HL-60 (cell line): ENCODE measurements at regions not wholly inside any gene's neighbourhood (a gene's known extent, or its start where the extent isn't known, plus 50 kb on each side); places are given as distances from the start of the nearest gene placed in this dataset.

Source experiments
- DNase-seq, 2 experiments: peaks; one replicate each; pipeline ENCODE4 v3.0.0-alpha.2; 2010 to 2020; ENCODE audit warnings: low read depth in 1 of 2, low spot score in 1 of 2
- H3K27ac ChIP-seq: fragments of 250-450 bp; sonication (Bioruptor Pico); replicated peaks from 2 replicates; pipeline ENCODE4 v1.5.1; 2020; ENCODE audit warnings: mild to moderate bottlenecking, moderate library complexity
- H3K27me3 ChIP-seq: fragments of 250-450 bp; sonication (Bioruptor Pico); 2 replicates; pipeline ENCODE4 v1.5.1; 2021; ENCODE audit warnings: mild to moderate bottlenecking, moderate library complexity; ENCODE audit not compliant: insufficient read depth, poor library complexity, severe bottlenecking
- H3K4me3 ChIP-seq: replicated peaks from 2 replicates; pipeline ENCODE4 v1.5.1; 2011; ENCODE audit warnings: mild to moderate bottlenecking, control low read depth, low read length; ENCODE audit not compliant: insufficient read depth
- GABPA ChIP-seq: IDR thresholded peaks from 2 replicates; pipeline ENCODE4 v1.6.1; 2012; ENCODE audit warnings: low read depth
- POLR2AphosphoS5 ChIP-seq: IDR thresholded peaks from 2 replicates; pipeline ENCODE4 v1.6.1; 2012; ENCODE audit warnings: low read depth
- REST ChIP-seq: IDR thresholded peaks from 2 replicates; pipeline ENCODE4 v1.6.1; 2012; ENCODE audit warnings: low read depth; ENCODE audit not compliant: insufficient replicate concordance
- SPI1 ChIP-seq: IDR thresholded peaks from 2 replicates; pipeline ENCODE4 v1.6.1; 2012; ENCODE audit warnings: low read depth, mild to moderate bottlenecking, borderline replicate concordance
- TF ChIP-seq, protein P1 (sequence below): IDR thresholded peaks from one replicate; pipeline ENCODE4 v1.5.1; 2011; ENCODE audit warnings: low read length, control low read depth, inconsistent platforms; ENCODE audit not compliant: insufficient read depth

- Histone ChIP-seq H3K27ac (no peak overlapping the region), H3K27me3 (no peaks in the 10 kb centered on the region), H3K4me3 (no peak overlapping the region)
- TF ChIP-seq, protein P1, sequence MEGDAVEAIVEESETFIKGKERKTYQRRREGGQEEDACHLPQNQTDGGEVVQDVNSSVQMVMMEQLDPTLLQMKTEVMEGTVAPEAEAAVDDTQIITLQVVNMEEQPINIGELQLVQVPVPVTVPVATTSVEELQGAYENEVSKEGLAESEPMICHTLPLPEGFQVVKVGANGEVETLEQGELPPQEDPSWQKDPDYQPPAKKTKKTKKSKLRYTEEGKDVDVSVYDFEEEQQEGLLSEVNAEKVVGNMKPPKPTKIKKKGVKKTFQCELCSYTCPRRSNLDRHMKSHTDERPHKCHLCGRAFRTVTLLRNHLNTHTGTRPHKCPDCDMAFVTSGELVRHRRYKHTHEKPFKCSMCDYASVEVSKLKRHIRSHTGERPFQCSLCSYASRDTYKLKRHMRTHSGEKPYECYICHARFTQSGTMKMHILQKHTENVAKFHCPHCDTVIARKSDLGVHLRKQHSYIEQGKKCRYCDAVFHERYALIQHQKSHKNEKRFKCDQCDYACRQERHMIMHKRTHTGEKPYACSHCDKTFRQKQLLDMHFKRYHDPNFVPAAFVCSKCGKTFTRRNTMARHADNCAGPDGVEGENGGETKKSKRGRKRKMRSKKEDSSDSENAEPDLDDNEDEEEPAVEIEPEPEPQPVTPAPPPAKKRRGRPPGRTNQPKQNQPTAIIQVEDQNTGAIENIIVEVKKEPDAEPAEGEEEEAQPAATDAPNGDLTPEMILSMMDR, result no peak
- TF ChIP-seq REST, result no peak
- TF ChIP-seq POLR2AphosphoS5, result no peak
- TF ChIP-seq SPI1, result no peak
- TF ChIP-seq GABPA, result no peak
- DNase-seq, result no peak
Observed at GRCh38 chr13:54989418-54989817, 1960.8 kb downstream of the OLFM4 start.

DNA sequence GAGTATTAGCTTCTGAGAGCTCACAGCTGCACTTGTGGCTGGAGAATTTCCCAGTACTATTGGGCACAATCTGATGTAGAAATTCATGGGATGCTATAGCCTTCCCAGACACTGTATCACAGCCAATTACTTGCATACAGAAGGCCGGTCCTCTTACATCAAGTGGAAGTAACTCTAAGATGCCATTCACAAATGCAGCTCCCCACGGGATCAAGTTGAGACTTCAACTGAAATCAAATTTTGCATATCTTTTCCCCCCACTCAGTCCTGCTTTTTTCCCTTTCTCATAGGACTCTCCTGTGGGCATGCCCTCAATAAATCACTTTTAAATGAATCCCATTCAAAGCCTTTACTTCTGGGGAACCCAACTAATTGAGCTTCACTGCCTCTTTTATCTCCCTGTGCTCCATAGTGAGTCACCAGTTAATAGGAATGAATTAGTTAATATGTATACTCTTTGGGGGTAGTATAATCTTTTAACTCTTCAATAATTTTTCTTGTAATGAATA, 1970.8 kb downstream of the OLFM4 start:
- Histone ChIP-seq H3K4me3 (no peak overlapping the region), H3K27ac (no peak overlapping the region), H3K27me3 (no peaks in the 10 kb centered on the region)
- DNase-seq, result no peak
- TF ChIP-seq POLR2AphosphoS5 (no peak), REST (no peak), SPI1 (no peak), GABPA (no peak)
- TF ChIP-seq, protein P1, result no peak

- Histone ChIP-seq H3K27ac (no peak overlapping the region), H3K4me3 (no peak overlapping the region), H3K27me3 (no peaks in the 10 kb centered on the region)
- TF ChIP-seq POLR2AphosphoS5 (no peak), SPI1 (no peak), GABPA (no peak), REST (no peak)
- TF ChIP-seq, protein P1, result no peak
- no peak for DNase-seq
Observed at GRCh38 chr13:55000043-55000442, 1971.4 kb downstream of the OLFM4 start.
